RWPE1 (cell line): ENCODE measurements at regions not wholly inside any gene's neighbourhood (a gene's known extent, or its start where the extent isn't known, plus 50 kb on each side); places are given as distances from the start of the nearest gene placed in this dataset.

Experiments
- CTCF ChIA-PET: fragments of 350-600 bp; sonication (Branson Sonifier 250); formaldehyde crosslinking; extraction: SDS; loops from one replicate; lab custom pipeline; 2021; lab: Yijun Ruan, JAX
- POLR2A ChIA-PET: fragments of 400-600 bp; formaldehyde crosslinking; extraction: SDS; loops from one replicate; lab custom pipeline; 2020; ENCODE audit warnings: antibody characterized with exemption; ENCODE audit not compliant: low non-redundant PET; lab: Yijun Ruan, JAX
- DNase-seq: peaks from one replicate; pipeline ENCODE4 v3.0.0; 2012; ENCODE audit warnings: low spot score
- H3K27ac ChIP-seq: fragments of 450-650 bp; 2 replicates; pipeline ENCODE4 v1.5.1; 2017
- CTCF ChIP-seq: fragments of 450-650 bp; conservative IDR thresholded peaks from 2 replicates; pipeline ENCODE4 v1.5.1; 2017; ENCODE audit warnings: low read depth, mild to moderate bottlenecking

GRCh38 chr7:79534128-79534527 is 80.7 kb upstream of the MAGI2 start:
- H3K27ac ChIP-seq, result no peak overlapping the region
- no peak for DNase-seq
- ChIA-PET POLR2A (no interaction called here), CTCF (no interaction called here)
- no peak for TF ChIP-seq CTCF

DNA sequence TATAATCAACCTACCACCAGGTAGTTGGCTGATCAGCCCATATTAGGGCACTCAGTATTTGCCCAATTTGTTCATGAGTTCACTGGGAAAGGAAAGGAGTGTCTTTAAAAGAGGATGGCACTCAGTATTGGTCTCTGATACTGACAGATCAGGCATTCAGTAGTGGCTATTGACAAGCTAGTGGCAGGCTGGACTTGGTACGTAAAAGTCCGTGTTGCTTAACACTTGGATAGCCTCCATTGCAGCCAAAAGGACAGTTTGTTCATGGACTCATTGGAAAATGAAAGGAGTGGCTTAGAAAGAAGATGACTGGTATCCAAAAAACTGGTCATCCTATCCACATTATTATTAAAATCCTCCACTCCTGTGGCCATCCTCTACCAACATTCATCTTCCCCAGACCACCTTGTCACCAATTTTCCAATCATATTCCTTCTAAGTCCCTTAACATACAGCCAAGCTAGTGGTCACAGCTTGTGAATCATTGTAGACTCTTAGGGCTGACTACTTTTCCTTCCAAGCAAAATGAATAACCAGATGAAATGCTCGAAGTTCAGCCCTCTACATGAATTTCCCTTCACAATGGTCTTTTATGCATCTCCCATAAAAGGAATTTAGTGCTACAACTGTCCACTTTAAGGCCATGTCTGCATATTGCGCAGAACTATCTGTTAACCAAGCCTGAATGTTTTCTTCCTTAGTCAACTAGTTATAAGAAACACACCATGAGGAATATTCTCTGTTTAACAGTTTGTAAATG is 78.6 kb upstream of the MAGI2 start:
- DNase-seq, result no peak
- TF ChIP-seq CTCF, result no peak
- no peak overlapping the region for H3K27ac ChIP-seq
- ChIA-PET CTCF (interaction anchor here (0.6 kb wide), 1 partner anchor 136 kb away, joined by 3 read pairs; no protein-coding TSS in a partner anchor), POLR2A (no interaction called here)

GRCh38 chr7:79531116-79531515 is 77.6 kb upstream of the MAGI2 start:
- ChIA-PET CTCF (no interaction called here), POLR2A (no interaction called here)
- no peak for TF ChIP-seq CTCF
- no peak overlapping the region for H3K27ac ChIP-seq
- DNase-seq, result no peak

- ChIA-PET POLR2A (no interaction called here), CTCF (interaction anchor here (0.6 kb wide), 1 partner anchor 1566 kb away, joined by 3 read pairs; no protein-coding TSS in a partner anchor)
- DNase-seq, result no peak
- TF ChIP-seq CTCF, result no peak
- H3K27ac ChIP-seq, result no peak overlapping the region
These were observed 76.4 kb upstream of the MAGI2 start for GRCh38 chr7:79529881-79530235.

DNA sequence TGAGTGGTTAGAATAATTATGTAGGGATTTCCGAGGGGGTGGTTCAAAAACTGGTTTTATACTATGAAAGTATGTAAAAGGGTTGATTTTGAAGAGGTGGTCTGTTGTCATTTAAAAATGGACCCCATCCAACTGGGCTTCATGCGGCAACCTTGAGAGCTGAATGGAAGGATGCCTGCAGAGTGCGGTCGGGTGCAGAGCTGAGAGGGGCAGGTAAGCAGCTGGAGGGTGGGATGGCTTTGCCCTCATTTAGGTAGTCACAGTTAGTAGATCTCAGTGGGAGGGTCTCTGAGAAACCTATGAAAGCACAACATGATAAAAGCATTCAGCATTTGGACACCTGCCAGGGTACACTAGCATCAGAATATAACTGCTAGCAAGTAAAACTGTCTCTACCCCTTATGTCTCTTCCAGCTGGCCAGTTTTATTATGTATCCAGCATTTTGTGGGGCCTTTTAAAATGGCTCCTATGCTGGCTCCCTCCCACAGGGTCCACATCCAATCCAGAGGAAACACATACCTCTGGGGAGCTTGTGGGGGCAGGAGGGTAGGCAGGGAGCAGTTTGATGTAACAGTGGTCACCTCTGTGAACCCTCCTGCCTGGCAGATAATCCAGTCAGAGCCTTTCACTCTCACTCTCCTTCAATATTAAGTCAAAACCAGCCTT is 75.9 kb upstream of the MAGI2 start:
- POLR2A ChIA-PET, result no interaction called here
- no peak overlapping the region for H3K27ac ChIP-seq
- DNase-seq, result no peak
- CTCF ChIA-PET, result interaction anchor here (0.6 kb wide), 1 partner anchor 1565 kb away, joined by 3 read pairs; no protein-coding TSS in a partner anchor
- TF ChIP-seq CTCF, result no peak

GRCh38 chr7:79528421-79528820 is 75.0 kb upstream of the MAGI2 start:
- CTCF ChIA-PET, result interaction anchor here (0.5 kb wide), 1 partner anchor 872 kb away, joined by 4 read pairs; no protein-coding TSS in a partner anchor
- POLR2A ChIA-PET, result no interaction called here
- no peak for TF ChIP-seq CTCF
- peak; percentile 79 for DNase-seq
- no peak overlapping the region for H3K27ac ChIP-seq
